ENCODE measurements at regions not wholly inside any gene's neighbourhood (a gene's known extent, or its start where the extent isn't known, plus 50 kb on each side); places are given as distances from the start of the nearest gene placed in this dataset.

- TF ChIP-seq CTCF (IDR thresholded peaks at IDR 0.05 in 8 of 11, conservative IDR thresholded peaks at IDR 0.05 in 3 of 11) (no peak), POLR2AphosphoS5 (IDR thresholded peaks at IDR 0.05) (no peak)
Measured at GRCh38 chr4:108292229-108292628, 123.5 kb upstream of the LEF1 start.
